GM18951 (cell line): ENCODE measurements at regions not wholly inside any gene's neighbourhood (a gene's known extent, or its start where the extent isn't known, plus 50 kb on each side); places are given as distances from the start of the nearest gene placed in this dataset.

Experiments
- POLR2A ChIP-seq: IDR thresholded peaks from 4 replicates; pipeline ENCODE4 v1.6.1; 2011; ENCODE audit warnings: mild to moderate bottlenecking; ENCODE audit not compliant: insufficient read length, insufficient read depth; ENCODE audit errors: extremely low read depth
- in situ Hi-C: fragments of 300-500 bp; cut with MboI; formaldehyde crosslinking; loops from one replicate; pipeline ENCODE4 v1.12.0; 2022; ENCODE audit warnings: low sequenced_read_pairs, mixed read lengths, inconsistent platforms; ENCODE audit not compliant: unreplicated experiment

- in situ Hi-C loops, result no loop called here
These were observed 128.7 kb upstream of the ATP6AP2 start for GRCh38 chrX:40452031-40452430.

GRCh38 chrX:40449956-40450706, 130.6 kb upstream of the ATP6AP2 start:
- TF ChIP-seq POLR2A, result no peak
- in situ Hi-C loops, result no loop called here

More at GRCh38 chrX:40452031-40452430, 128.7 kb upstream of the ATP6AP2 start:
- no peak for TF ChIP-seq POLR2A

- no peak for TF ChIP-seq POLR2A
- in situ Hi-C loops, result no loop called here
These were observed 131.4 kb upstream of the ATP6AP2 start for GRCh38 chrX:40449396-40449795.

GRCh38 chrX:40448793-40449192, 132.0 kb upstream of the ATP6AP2 start:
- in situ Hi-C loops, result no loop called here
- TF ChIP-seq POLR2A, result no peak

- TF ChIP-seq POLR2A, result no peak
- in situ Hi-C loops, result no loop called here
These were observed 133.8 kb upstream of the ATP6AP2 start for GRCh38 chrX:40446921-40447320.

- no peak for TF ChIP-seq POLR2A
- in situ Hi-C loops, result no loop called here
These were observed 135.1 kb upstream of the ATP6AP2 start for GRCh38 chrX:40445691-40446090.

GRCh38 chrX:40444798-40445496, 135.8 kb upstream of the ATP6AP2 start:
- TF ChIP-seq POLR2A, result no peak
- in situ Hi-C loops, result no loop called here

- no peak for TF ChIP-seq POLR2A
- in situ Hi-C loops, result no loop called here
These were observed 136.6 kb upstream of the ATP6AP2 start for GRCh38 chrX:40444133-40444532.

GRCh38 chrX:40440866-40441265, 139.9 kb upstream of the ATP6AP2 start:
- in situ Hi-C loops, result no loop called here
- TF ChIP-seq POLR2A, result no peak

- in situ Hi-C loops, result no loop called here
These were observed 140.9 kb upstream of the ATP6AP2 start for GRCh38 chrX:40439625-40440532.

GRCh38 chrX:40437348-40437747, 143.4 kb upstream of the ATP6AP2 start:
- in situ Hi-C loops, result no loop called here
- TF ChIP-seq POLR2A, result no peak

More at GRCh38 chrX:40439625-40440532, 140.9 kb upstream of the ATP6AP2 start:
- TF ChIP-seq POLR2A, result no peak

- in situ Hi-C loops, result no loop called here
- no peak for TF ChIP-seq POLR2A
These were observed 145.8 kb upstream of the ATP6AP2 start for GRCh38 chrX:40434947-40435346.

- in situ Hi-C loops, result no loop called here
- TF ChIP-seq POLR2A, result no peak
These were observed 146.3 kb upstream of the ATP6AP2 start for GRCh38 chrX:40434443-40434842.
